Gastrocnemius medialis (tissue), 4 donors: ENCODE measurements at regions not wholly inside any gene's neighbourhood (a gene's known extent, or its start where the extent isn't known, plus 50 kb on each side); places are given as distances from the start of the nearest gene placed in this dataset.

ENCODE experiments used
- ATAC-seq, 2 donors: fragments of 150-250 bp; one replicate each; pipeline ENCODE4 v1.9.1; 2016
- DNase-seq, 2 donors: peaks; one replicate each; pipeline ENCODE4 v3.0.0-alpha.2; 2019
- H3K27ac ChIP-seq, 4 donors: fragments of 200-600 bp; sonication (generic); 1 replicate in 1 of 4; 2 replicates in 3 of 4; pipeline ENCODE4 v1.5.1; 2016 to 2018; ENCODE audit warnings: mild to moderate bottlenecking in 2 of 4, moderate library complexity in 1 of 4
- H3K27me3 ChIP-seq, 3 donors: fragments of 200-600 bp; sonication (generic) in 2 of 3; 1 replicate in 1 of 3; 2 replicates in 2 of 3; pipeline versions ENCODE4 v1.5.1 to v1.6.0; 2016 to 2019; ENCODE audit warnings: mild to moderate bottlenecking in 1 of 3, moderate library complexity in 1 of 3
- H3K36me3 ChIP-seq, 2 donors: fragments of 200-600 bp; sonication (generic) in 1 of 2; one replicate each; pipeline ENCODE4 v1.5.1; 2017 to 2018
- H3K4me1 ChIP-seq, 2 donors: fragments of 200-600 bp; sonication (generic) in 1 of 2; one replicate each; pipeline ENCODE4 v1.5.1; 2016 to 2017; ENCODE audit warnings: mild to moderate bottlenecking in 2 of 2
- H3K4me3 ChIP-seq, 4 donors: fragments of 200-600 bp; sonication (generic) in 3 of 4; 1 replicate in 1 of 4; 2 replicates in 3 of 4; pipeline ENCODE4 v1.5.1; 2016 to 2019; ENCODE audit warnings: mild to moderate bottlenecking in 2 of 4
- H3K9me3 ChIP-seq, 3 donors: fragments of 200-600 bp; sonication (generic) in 2 of 3; 1 replicate in 1 of 3; 2 replicates in 2 of 3; pipeline ENCODE4 v1.5.1; 2016 to 2019
- POLR2A ChIP-seq, 2 donors: fragments of 450-650 bp; IDR thresholded peaks; one replicate each; pipeline ENCODE4 v1.6.1; 2017; ENCODE audit warnings: antibody characterized with exemption in 2 of 2, mild to moderate bottlenecking in 2 of 2, moderate library complexity in 2 of 2
- in situ Hi-C, 4 donors: fragments of 200-750 bp; cut with MboI; loops; one replicate each; pipeline versions ENCODE4 v1.15.0 to v1.8.0; 2017; ENCODE audit warnings: low sequenced_read_pairs in 4 of 4
- intact Hi-C: fragments of 100-400 bp; cut with DNase I; formaldehyde crosslinking; loops from one replicate; pipeline ENCODE4 v1.15.1; 2023; ENCODE audit warnings: low total_unique reads
- TF ChIP-seq, protein P1 (sequence below), 5 experiments: fragments of 450-650 bp in 3 of 5; fragments of 200-600 bp in 2 of 5; sonication (generic) in 2 of 5; IDR thresholded peaks in 4 of 5; conservative IDR thresholded peaks in 1 of 5; 1 replicate in 4 of 5; 2 replicates in 1 of 5; pipeline ENCODE4 v1.5.1; 2016 to 2019; ENCODE audit warnings: antibody characterized with exemption in 5 of 5, mild to moderate bottlenecking in 3 of 5, moderate library complexity in 3 of 5

DNA sequence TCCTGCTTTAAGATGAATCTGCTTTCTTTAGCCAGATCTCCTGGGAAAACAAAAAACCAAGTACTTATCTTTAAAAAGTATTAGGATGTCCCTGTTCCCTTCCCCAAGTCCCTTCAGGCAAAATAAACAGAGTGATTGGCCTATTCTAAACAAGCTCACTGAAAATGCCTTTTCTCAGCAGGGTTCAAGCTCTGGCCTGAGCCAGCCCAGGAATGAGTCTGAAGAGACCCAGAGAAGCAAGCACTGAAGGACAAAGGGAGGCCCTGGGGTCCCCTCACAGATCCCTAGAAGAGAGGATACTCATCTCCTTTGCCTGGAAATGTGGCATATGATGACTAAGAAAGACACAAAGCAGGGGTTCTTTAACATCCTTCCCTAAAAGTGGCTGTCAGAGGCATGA, 66.8 kb upstream of the MAP1B start:
- Histone ChIP-seq H3K9me3 (no peaks in the 10 kb centered on the region), H3K27me3 (peaks cover 0 to 3% (median 0%) of the 10 kb centered on the region in 3 donors), H3K36me3 (no peaks in the 10 kb centered on the region), H3K4me3 (no peak overlapping the region), H3K27ac (peak overlapping the region in 1 of 4 donors; percentile 34), H3K4me1 (no peaks in the 10 kb centered on the region)
- DNase-seq (no peak), ATAC-seq (no peak)
- no peak for TF ChIP-seq POLR2A (IDR thresholded peaks at IDR 0.05)
- TF ChIP-seq, protein P1, sequence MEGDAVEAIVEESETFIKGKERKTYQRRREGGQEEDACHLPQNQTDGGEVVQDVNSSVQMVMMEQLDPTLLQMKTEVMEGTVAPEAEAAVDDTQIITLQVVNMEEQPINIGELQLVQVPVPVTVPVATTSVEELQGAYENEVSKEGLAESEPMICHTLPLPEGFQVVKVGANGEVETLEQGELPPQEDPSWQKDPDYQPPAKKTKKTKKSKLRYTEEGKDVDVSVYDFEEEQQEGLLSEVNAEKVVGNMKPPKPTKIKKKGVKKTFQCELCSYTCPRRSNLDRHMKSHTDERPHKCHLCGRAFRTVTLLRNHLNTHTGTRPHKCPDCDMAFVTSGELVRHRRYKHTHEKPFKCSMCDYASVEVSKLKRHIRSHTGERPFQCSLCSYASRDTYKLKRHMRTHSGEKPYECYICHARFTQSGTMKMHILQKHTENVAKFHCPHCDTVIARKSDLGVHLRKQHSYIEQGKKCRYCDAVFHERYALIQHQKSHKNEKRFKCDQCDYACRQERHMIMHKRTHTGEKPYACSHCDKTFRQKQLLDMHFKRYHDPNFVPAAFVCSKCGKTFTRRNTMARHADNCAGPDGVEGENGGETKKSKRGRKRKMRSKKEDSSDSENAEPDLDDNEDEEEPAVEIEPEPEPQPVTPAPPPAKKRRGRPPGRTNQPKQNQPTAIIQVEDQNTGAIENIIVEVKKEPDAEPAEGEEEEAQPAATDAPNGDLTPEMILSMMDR (IDR thresholded peaks at IDR 0.05 in 4 of 5, conservative IDR thresholded peaks at IDR 0.05 in 1 of 5): no peak
- intact Hi-C loops (no loop called here), in situ Hi-C loops (no loop called here)

DNA sequence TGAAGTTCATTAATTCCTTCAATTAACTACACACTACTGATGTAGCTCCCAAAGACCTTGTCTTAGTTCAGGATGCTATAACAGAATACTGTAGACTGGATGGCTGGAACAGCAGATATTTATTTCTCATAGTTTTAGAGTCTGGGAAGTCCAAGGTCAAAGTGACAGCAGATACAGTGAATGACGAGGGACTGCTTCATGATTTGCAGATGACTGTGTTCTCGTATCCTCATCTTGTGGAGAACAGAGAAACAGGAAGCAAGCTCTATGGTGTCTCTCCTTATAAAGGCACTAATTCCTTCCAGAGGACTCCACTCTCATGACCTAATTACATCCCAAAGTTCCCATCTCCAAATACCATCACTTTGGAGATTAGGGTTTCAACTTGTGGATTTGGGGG, 65.6 kb upstream of the MAP1B start:
- no peaks in the 10 kb centered on the region for H3K36me3 ChIP-seq
- TF ChIP-seq, protein P1 (IDR thresholded peaks at IDR 0.05 in 4 of 5, conservative IDR thresholded peaks at IDR 0.05 in 1 of 5): no peak
- no peak for TF ChIP-seq POLR2A (IDR thresholded peaks at IDR 0.05)
- in situ Hi-C loops: no loop called here
- H3K4me1 ChIP-seq: no peaks in the 10 kb centered on the region
- H3K4me3 ChIP-seq: no peak overlapping the region
- no peaks in the 10 kb centered on the region for H3K9me3 ChIP-seq
- DNase-seq: no peak
- ATAC-seq: no peak
- H3K27me3 ChIP-seq: peaks cover 0 to 3% (median 0%) of the 10 kb centered on the region in 3 donors
- no peak overlapping the region for H3K27ac ChIP-seq
- intact Hi-C loops: no loop called here

DNA sequence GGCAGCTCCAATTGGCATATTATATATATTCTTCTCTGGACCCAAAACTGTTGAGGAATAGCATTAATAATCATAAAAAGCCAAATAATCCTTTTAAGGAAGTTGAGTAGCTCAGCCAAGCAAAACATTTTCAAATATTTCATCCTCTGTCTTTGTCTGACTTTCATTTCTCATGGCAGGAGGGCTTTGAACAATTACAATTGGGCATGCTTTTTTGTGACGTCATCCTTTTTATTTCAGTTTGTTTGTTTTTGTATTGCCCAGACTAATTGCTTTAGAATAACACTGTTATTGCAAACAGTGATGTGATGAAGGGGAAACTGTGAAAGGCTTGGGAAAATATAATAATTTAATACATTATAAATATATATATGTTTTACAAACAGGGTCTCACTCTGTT, 65.2 kb upstream of the MAP1B start:
- no peaks in the 10 kb centered on the region for H3K36me3 ChIP-seq
- TF ChIP-seq, protein P1 (IDR thresholded peaks at IDR 0.05 in 4 of 5, conservative IDR thresholded peaks at IDR 0.05 in 1 of 5): no peak
- TF ChIP-seq POLR2A (IDR thresholded peaks at IDR 0.05): no peak
- no peak for DNase-seq
- in situ Hi-C loops (no loop called here), intact Hi-C loops (no loop called here)
- H3K27ac ChIP-seq: no peak overlapping the region
- H3K4me3 ChIP-seq: no peak overlapping the region
- H3K4me1 ChIP-seq: no peaks in the 10 kb centered on the region
- H3K9me3 ChIP-seq: no peaks in the 10 kb centered on the region
- H3K27me3 ChIP-seq: peaks cover 0 to 3% (median 0%) of the 10 kb centered on the region in 3 donors
- no peak for ATAC-seq

DNA sequence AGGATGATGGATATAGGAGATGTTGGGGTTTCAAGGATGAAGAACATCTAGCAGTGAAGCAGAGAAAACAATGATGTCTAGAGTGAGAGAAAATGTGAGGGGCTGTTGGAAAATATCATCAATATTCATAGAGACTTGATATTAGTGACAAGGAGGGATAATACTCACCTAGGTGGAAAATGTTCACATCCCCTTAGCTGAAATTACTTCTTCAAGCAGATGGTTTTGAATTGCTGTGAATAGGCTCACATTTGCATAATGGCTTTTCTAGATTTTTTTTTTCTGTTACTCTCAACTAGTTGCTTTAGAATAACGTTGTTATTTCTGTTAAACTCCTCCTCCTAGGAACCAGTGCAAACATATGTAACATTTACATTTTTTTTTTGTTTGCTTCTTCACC, 61.6 kb upstream of the MAP1B start:
- Histone ChIP-seq H3K36me3 (no peaks in the 10 kb centered on the region), H3K4me1 (no peaks in the 10 kb centered on the region), H3K27ac (no peak overlapping the region), H3K4me3 (no peak overlapping the region), H3K9me3 (no peaks in the 10 kb centered on the region), H3K27me3 (peaks cover 0 to 3% (median 0%) of the 10 kb centered on the region in 3 donors)
- ATAC-seq (no peak), DNase-seq (no peak)
- in situ Hi-C loops (no loop called here), intact Hi-C loops (no loop called here)
- TF ChIP-seq POLR2A (IDR thresholded peaks at IDR 0.05): no peak
- TF ChIP-seq, protein P1 (IDR thresholded peaks at IDR 0.05 in 4 of 5, conservative IDR thresholded peaks at IDR 0.05 in 1 of 5): no peak

DNA sequence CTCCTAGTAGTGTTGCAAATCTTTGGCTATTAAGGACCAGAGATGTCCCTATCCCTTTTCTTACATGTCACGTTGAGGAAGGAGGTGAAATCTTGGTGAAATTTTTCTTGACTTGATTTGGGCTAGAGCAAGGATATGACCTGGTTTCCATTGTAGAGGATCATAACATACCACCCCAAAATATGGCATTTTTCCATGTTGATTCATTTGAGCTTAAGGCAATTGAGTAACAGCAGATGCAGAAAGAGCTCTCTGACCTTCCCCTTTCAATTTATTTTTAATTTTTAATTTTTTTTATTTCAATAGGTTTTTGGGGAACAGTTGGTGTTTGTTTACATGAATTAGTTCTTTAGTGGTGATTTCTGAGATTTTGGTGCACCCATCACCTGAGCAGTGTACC, 61.2 kb upstream of the MAP1B start:
- in situ Hi-C loops: no loop called here
- H3K4me1 ChIP-seq: no peaks in the 10 kb centered on the region
- no peak overlapping the region for H3K27ac ChIP-seq
- no peak for DNase-seq
- no peak for ATAC-seq
- TF ChIP-seq, protein P1 (IDR thresholded peaks at IDR 0.05 in 4 of 5, conservative IDR thresholded peaks at IDR 0.05 in 1 of 5): no peak
- no peak for TF ChIP-seq POLR2A (IDR thresholded peaks at IDR 0.05)
- H3K27me3 ChIP-seq: no peaks in the 10 kb centered on the region
- no peaks in the 10 kb centered on the region for H3K36me3 ChIP-seq
- H3K4me3 ChIP-seq: no peak overlapping the region
- intact Hi-C loops: no loop called here
- no peaks in the 10 kb centered on the region for H3K9me3 ChIP-seq
